ENCODE measurements at regions not wholly inside any gene's neighbourhood (a gene's known extent, or its start where the extent isn't known, plus 50 kb on each side); places are given as distances from the start of the nearest gene placed in this dataset.

DNA sequence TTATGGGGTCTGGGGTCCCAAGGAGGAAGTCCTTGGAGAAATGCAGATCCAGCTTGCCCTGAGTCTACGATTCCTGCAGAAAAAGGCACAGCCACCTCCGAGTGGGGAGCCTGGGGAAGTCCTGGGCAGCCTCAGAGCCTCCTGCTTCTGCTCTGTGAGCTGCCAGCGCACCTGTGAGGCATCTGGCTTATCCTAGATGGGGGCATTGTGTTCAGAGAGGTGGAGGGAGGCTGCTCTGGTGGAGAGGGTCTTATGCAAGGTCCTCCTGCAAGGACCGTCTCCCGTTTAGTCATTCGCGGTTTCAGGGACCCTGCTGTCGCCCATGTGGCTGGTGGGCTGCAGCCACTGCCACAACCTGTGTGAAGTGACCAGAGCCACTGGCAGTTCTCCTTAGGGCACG, 53.0 kb upstream of the PRMT8 start:
- Histone ChIP-seq H3K27ac (ENCODE audit: low read depth in 1 of 2, low read length in 2 of 2) (no peak overlapping the region), H3K36me3 (ENCODE audit: control insufficient read depth in 4 of 4, insufficient read depth in 3 of 4, low read depth in 1 of 4, low read length in 3 of 4) (no peaks in the 10 kb centered on the region), H3K9me3 (ENCODE audit: control insufficient read depth in 4 of 4, low read length in 3 of 4) (no peaks in the 10 kb centered on the region), H3K27me3 (ENCODE audit: control insufficient read depth in 4 of 4, insufficient read depth in 4 of 4, low read length in 3 of 4) (peaks cover 0 to 12% (median 0%) of the 10 kb centered on the region in 4 donors), H3K9ac (ENCODE audit: low read depth in 1 of 2, low read length in 2 of 2) (no peak overlapping the region), H3K4me1 (ENCODE audit: control insufficient read depth in 4 of 4, insufficient read depth in 4 of 4, low read length in 3 of 4) (no peaks in the 10 kb centered on the region), H3K4me3 (ENCODE audit: low read depth in 1 of 3, low read length in 3 of 3) (no peak overlapping the region)
- DNase-seq (ENCODE audit: low spot score), result no peak
- WGBS, result 92% methylated on average over 9 of the region's 9 CpGs
- TF ChIP-seq FOXA2 (IDR thresholded peaks at IDR 0.05), result no peak
- no peak for TF ChIP-seq HNF4G (IDR thresholded peaks at IDR 0.05)

DNA sequence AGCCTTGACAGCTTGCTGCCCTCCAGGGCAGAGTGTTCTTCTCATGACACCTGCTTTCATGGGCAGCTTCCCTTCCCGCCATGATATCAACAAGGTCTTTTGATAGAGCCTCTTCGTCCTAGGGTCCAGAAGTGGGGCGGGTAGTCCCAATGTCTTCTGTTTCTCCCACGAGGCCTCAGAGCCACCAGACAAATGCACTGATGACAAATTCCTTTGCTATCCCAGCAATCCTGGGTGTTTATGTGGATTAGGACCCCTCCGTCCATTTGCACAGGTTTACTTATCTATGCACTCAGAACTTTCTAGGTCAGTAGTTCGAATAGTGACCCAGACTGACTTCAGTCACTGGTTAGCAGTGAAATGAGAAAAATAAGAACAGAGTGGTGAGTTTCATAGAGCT, 52.6 kb upstream of the PRMT8 start:
- no peak for DNase-seq (ENCODE audit: low spot score)
- Histone ChIP-seq H3K9me3 (ENCODE audit: control insufficient read depth in 4 of 4, low read length in 3 of 4) (no peaks in the 10 kb centered on the region), H3K4me1 (ENCODE audit: control insufficient read depth in 4 of 4, insufficient read depth in 4 of 4, low read length in 3 of 4) (no peaks in the 10 kb centered on the region), H3K27ac (ENCODE audit: low read depth in 1 of 2, low read length in 2 of 2) (no peak overlapping the region), H3K9ac (ENCODE audit: low read depth in 1 of 2, low read length in 2 of 2) (no peak overlapping the region), H3K27me3 (ENCODE audit: control insufficient read depth in 4 of 4, insufficient read depth in 4 of 4, low read length in 3 of 4) (peaks cover 0 to 12% (median 0%) of the 10 kb centered on the region in 4 donors), H3K4me3 (ENCODE audit: low read depth in 1 of 3, low read length in 3 of 3) (no peak overlapping the region), H3K36me3 (ENCODE audit: control insufficient read depth in 4 of 4, insufficient read depth in 3 of 4, low read depth in 1 of 4, low read length in 3 of 4) (no peaks in the 10 kb centered on the region)
- 86% methylated on average over 6 of the region's 6 CpGs for WGBS
- TF ChIP-seq, protein P1, sequence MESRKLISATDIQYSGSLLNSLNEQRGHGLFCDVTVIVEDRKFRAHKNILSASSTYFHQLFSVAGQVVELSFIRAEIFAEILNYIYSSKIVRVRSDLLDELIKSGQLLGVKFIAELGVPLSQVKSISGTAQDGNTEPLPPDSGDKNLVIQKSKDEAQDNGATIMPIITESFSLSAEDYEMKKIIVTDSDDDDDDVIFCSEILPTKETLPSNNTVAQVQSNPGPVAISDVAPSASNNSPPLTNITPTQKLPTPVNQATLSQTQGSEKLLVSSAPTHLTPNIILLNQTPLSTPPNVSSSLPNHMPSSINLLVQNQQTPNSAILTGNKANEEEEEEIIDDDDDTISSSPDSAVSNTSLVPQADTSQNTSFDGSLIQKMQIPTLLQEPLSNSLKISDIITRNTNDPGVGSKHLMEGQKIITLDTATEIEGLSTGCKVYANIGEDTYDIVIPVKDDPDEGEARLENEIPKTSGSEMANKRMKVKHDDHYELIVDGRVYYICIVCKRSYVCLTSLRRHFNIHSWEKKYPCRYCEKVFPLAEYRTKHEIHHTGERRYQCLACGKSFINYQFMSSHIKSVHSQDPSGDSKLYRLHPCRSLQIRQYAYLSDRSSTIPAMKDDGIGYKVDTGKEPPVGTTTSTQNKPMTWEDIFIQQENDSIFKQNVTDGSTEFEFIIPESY (IDR thresholded peaks at IDR 0.05), result no peak
- TF ChIP-seq FOXA2 (IDR thresholded peaks at IDR 0.05), result no peak
- no peak for TF ChIP-seq EGR1 (IDR thresholded peaks at IDR 0.05; ENCODE audit: low read depth in 2 of 2)
- TF ChIP-seq YY1 (IDR thresholded peaks at IDR 0.05), result no peak
- TF ChIP-seq, protein P2, sequence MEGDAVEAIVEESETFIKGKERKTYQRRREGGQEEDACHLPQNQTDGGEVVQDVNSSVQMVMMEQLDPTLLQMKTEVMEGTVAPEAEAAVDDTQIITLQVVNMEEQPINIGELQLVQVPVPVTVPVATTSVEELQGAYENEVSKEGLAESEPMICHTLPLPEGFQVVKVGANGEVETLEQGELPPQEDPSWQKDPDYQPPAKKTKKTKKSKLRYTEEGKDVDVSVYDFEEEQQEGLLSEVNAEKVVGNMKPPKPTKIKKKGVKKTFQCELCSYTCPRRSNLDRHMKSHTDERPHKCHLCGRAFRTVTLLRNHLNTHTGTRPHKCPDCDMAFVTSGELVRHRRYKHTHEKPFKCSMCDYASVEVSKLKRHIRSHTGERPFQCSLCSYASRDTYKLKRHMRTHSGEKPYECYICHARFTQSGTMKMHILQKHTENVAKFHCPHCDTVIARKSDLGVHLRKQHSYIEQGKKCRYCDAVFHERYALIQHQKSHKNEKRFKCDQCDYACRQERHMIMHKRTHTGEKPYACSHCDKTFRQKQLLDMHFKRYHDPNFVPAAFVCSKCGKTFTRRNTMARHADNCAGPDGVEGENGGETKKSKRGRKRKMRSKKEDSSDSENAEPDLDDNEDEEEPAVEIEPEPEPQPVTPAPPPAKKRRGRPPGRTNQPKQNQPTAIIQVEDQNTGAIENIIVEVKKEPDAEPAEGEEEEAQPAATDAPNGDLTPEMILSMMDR (IDR thresholded peaks at IDR 0.05; ENCODE audit: low read depth, low read length, missing input control), result no peak
- TF ChIP-seq HNF4G (IDR thresholded peaks at IDR 0.05), result no peak
- no peak for TF ChIP-seq RXRA (IDR thresholded peaks at IDR 0.05)
- TF ChIP-seq JUND (IDR thresholded peaks at IDR 0.05), result no peak
- TF ChIP-seq SP1 (IDR thresholded peaks at IDR 0.05), result no peak
- no peak for TF ChIP-seq NR2F2 (IDR thresholded peaks at IDR 0.05)
- TF ChIP-seq, protein P3, sequence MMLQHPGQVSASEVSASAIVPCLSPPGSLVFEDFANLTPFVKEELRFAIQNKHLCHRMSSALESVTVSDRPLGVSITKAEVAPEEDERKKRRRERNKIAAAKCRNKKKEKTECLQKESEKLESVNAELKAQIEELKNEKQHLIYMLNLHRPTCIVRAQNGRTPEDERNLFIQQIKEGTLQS (IDR thresholded peaks at IDR 0.05), result no peak
- no peak for TF ChIP-seq RAD21 (IDR thresholded peaks at IDR 0.05)
- TF ChIP-seq TAF1 (conservative IDR thresholded peaks at IDR 0.05), result no peak
- TF ChIP-seq, protein P4, sequence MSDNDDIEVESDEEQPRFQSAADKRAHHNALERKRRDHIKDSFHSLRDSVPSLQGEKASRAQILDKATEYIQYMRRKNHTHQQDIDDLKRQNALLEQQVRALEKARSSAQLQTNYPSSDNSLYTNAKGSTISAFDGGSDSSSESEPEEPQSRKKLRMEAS (IDR thresholded peaks at IDR 0.05), result no peak
- no peak for TF ChIP-seq FOXA1 (IDR thresholded peaks at IDR 0.05)
- TF ChIP-seq HNF4A (conservative IDR thresholded peaks at IDR 0.05), result no peak
- TF ChIP-seq, protein P5, sequence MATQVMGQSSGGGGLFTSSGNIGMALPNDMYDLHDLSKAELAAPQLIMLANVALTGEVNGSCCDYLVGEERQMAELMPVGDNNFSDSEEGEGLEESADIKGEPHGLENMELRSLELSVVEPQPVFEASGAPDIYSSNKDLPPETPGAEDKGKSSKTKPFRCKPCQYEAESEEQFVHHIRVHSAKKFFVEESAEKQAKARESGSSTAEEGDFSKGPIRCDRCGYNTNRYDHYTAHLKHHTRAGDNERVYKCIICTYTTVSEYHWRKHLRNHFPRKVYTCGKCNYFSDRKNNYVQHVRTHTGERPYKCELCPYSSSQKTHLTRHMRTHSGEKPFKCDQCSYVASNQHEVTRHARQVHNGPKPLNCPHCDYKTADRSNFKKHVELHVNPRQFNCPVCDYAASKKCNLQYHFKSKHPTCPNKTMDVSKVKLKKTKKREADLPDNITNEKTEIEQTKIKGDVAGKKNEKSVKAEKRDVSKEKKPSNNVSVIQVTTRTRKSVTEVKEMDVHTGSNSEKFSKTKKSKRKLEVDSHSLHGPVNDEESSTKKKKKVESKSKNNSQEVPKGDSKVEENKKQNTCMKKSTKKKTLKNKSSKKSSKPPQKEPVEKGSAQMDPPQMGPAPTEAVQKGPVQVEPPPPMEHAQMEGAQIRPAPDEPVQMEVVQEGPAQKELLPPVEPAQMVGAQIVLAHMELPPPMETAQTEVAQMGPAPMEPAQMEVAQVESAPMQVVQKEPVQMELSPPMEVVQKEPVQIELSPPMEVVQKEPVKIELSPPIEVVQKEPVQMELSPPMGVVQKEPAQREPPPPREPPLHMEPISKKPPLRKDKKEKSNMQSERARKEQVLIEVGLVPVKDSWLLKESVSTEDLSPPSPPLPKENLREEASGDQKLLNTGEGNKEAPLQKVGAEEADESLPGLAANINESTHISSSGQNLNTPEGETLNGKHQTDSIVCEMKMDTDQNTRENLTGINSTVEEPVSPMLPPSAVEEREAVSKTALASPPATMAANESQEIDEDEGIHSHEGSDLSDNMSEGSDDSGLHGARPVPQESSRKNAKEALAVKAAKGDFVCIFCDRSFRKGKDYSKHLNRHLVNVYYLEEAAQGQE (IDR thresholded peaks at IDR 0.05), result no peak
